NB4 (cell line): ENCODE measurements at regions not wholly inside any gene's neighbourhood (a gene's known extent, or its start where the extent isn't known, plus 50 kb on each side); places are given as distances from the start of the nearest gene placed in this dataset.

Experiments
- DNase-seq: peaks from one replicate; pipeline ENCODE4 v3.0.0; 2010; ENCODE audit warnings: low read depth
- H3K4me3 ChIP-seq: one replicate; pipeline ENCODE4 v1.5.1; 2011; ENCODE audit warnings: mild to moderate bottlenecking, low read depth, low read length, moderate library complexity
- CTCF ChIP-seq: IDR thresholded peaks from one replicate; pipeline ENCODE4 v1.5.1; 2012; ENCODE audit warnings: low read depth, low read length
- MAX ChIP-seq: IDR thresholded peaks from 2 replicates; pipeline ENCODE4 v1.6.1; 2011; ENCODE audit warnings: low read depth, low read length
- MYC ChIP-seq: IDR thresholded peaks from 2 replicates; pipeline ENCODE4 v1.6.1; 2011; ENCODE audit warnings: low read depth, low read length
- POLR2A ChIP-seq: IDR thresholded peaks from 2 replicates; pipeline ENCODE4 v1.6.1; 2011; ENCODE audit warnings: mild to moderate bottlenecking; ENCODE audit not compliant: insufficient read length; ENCODE audit errors: extremely low read depth

GRCh38 chr3:74676-75243 lies 121.8 kb upstream of the CHL1 start:
- no peak for DNase-seq
- no peak overlapping the region for H3K4me3 ChIP-seq
- no peak for TF ChIP-seq MAX

- no peak for TF ChIP-seq MAX
- no peak for TF ChIP-seq MYC
- TF ChIP-seq CTCF, result no peak
- TF ChIP-seq POLR2A, result no peak
- no peak for DNase-seq
- H3K4me3 ChIP-seq, result no peak overlapping the region
Observed at GRCh38 chr3:75260-75659, 121.3 kb upstream of the CHL1 start.

- H3K4me3 ChIP-seq, result no peak overlapping the region
- no peak for DNase-seq
- no peak for TF ChIP-seq MYC
- no peak for TF ChIP-seq CTCF
- no peak for TF ChIP-seq MAX
- TF ChIP-seq POLR2A, result no peak
Observed at GRCh38 chr3:79542-79941, 117.0 kb upstream of the CHL1 start.

GRCh38 chr3:82508-82907 lies 114.1 kb upstream of the CHL1 start:
- DNase-seq, result no peak
- TF ChIP-seq CTCF (no peak), POLR2A (no peak), MYC (no peak), MAX (no peak)
- no peak overlapping the region for H3K4me3 ChIP-seq

- TF ChIP-seq CTCF, result peak; percentile 0
- no peak for TF ChIP-seq POLR2A
- no peak overlapping the region for H3K4me3 ChIP-seq
- no peak for DNase-seq
Observed at GRCh38 chr3:83096-83495, 113.5 kb upstream of the CHL1 start.

- no peak overlapping the region for H3K4me3 ChIP-seq
- no peak for DNase-seq
- no peak for TF ChIP-seq CTCF
- no peak for TF ChIP-seq POLR2A
- no peak for TF ChIP-seq MYC
- no peak for TF ChIP-seq MAX
Observed at GRCh38 chr3:85180-85579, 111.4 kb upstream of the CHL1 start.
